HCT116 (cell line): ENCODE measurements at regions not wholly inside any gene's neighbourhood (a gene's known extent, or its start where the extent isn't known, plus 50 kb on each side); places are given as distances from the start of the nearest gene placed in this dataset.

Experiments used
- ATAC-seq: fragments of 200-7000 bp; cut with Tn5 transposase; 2 replicates; pipeline ENCODE4 v1.9.1; 2020; ENCODE audit warnings: mild to moderate bottlenecking, moderate library complexity
- BruUV-seq: library from RNA; stranded (reverse); fragments of 400-500 nt; replicated peaks from 2 replicates; lab custom pipeline; 2021; lab: Mats Ljungman, UMichigan
- CTCF ChIA-PET: fragments of 300-600 bp; sonication (Branson Sonifier 250); formaldehyde crosslinking; loops from one replicate; lab custom pipeline; 2021; ENCODE audit warnings: antibody characterized with exemption; lab: Charles Lee
- POLR2A ChIA-PET: fragments of 300-600, 350-600 bp; sonication (Branson Sonifier 250); formaldehyde crosslinking; loops from one replicate; lab custom pipeline; 2021; ENCODE audit warnings: antibody characterized with exemption; lab: Charles Lee
- RAD21 ChIA-PET, 2 experiments: fragments of 300-600 bp; sonication (Branson Sonifier 250); formaldehyde crosslinking; loops; one replicate each; lab custom pipeline; 2023; ENCODE audit warnings: low total read pairs in 2 of 2; ENCODE audit not compliant: uncharacterized antibody in 2 of 2, unreplicated experiment in 2 of 2, low non-redundant PET in 1 of 2; lab: Charles Lee
- DNase-seq: peaks from one replicate; pipeline ENCODE4 v3.0.0-alpha.2; 2010; ENCODE audit warnings: low read depth, low spot score
- H2AFZ ChIP-seq: fragments of 200-600 bp; shearing (Covaris generic), sonication (generic); 2 replicates; pipeline ENCODE4 v1.6.1; 2017; ENCODE audit warnings: low read depth, mixed run types, mixed read lengths, antibody characterized with exemption, low read length; ENCODE audit not compliant: poor library complexity, severe bottlenecking
- H3K27ac ChIP-seq: 2 replicates; pipeline ENCODE4 v1.5.1; 2012; ENCODE audit warnings: low read depth, low read length
- H3K27me3 ChIP-seq: fragments of 200-600 bp; sonication (generic); 2 replicates; pipeline ENCODE4 v1.6.1; 2016; ENCODE audit warnings: mixed run types, low read length, mixed read lengths; ENCODE audit not compliant: insufficient read depth
- H3K36me3 ChIP-seq, 2 experiments: fragments of 200-500 bp in 1 of 2; fragments of 200-600 bp in 1 of 2; sonication (Bioruptor generic) in 1 of 2; sonication (generic) in 1 of 2; 2 replicates each; pipeline versions ENCODE4 v1.5.1 to v1.6.1; 2014 to 2016; ENCODE audit warnings: low read length in 2 of 2, inconsistent platforms in 1 of 2, mixed read lengths in 1 of 2, mixed run types in 1 of 2; ENCODE audit not compliant: insufficient read depth in 2 of 2, control insufficient read depth in 1 of 2
- H3K4me1 ChIP-seq, 2 experiments: fragments of 200-600 bp in 1 of 2; sonication (generic) in 1 of 2; 2 replicates each; pipeline versions ENCODE4 v1.5.1 to v1.6.1; 2012 to 2017; ENCODE audit warnings: low read length in 2 of 2, inconsistent platforms in 1 of 2, mild to moderate bottlenecking in 1 of 2, mixed read lengths in 1 of 2, mixed run types in 1 of 2, moderate library complexity in 1 of 2; ENCODE audit not compliant: insufficient read depth in 2 of 2, control insufficient read depth in 1 of 2
- H3K4me2 ChIP-seq: fragments of 200-600 bp; sonication (generic); 2 replicates; pipeline ENCODE4 v1.6.1; 2017; ENCODE audit warnings: mixed run types, low read length, mixed read lengths
- H3K4me3 ChIP-seq, 2 experiments: fragments of 200-600 bp in 1 of 2; sonication (generic) in 1 of 2; replicated peaks in 1 of 2; 2 replicates each; pipeline ENCODE4 v1.5.1; 2011 to 2016; ENCODE audit warnings: low read length in 2 of 2, control low read depth in 1 of 2, low read depth in 1 of 2, mild to moderate bottlenecking in 1 of 2, mixed read lengths in 1 of 2, mixed run types in 1 of 2
- H3K79me2 ChIP-seq: fragments of 200-600 bp; sonication (generic); 2 replicates; pipeline ENCODE4 v1.6.1; 2017; ENCODE audit warnings: mild to moderate bottlenecking, mixed run types, low read length, moderate library complexity, mixed read lengths; ENCODE audit not compliant: insufficient read depth
- H3K9ac ChIP-seq: fragments of 200-600 bp; sonication (generic); 2 replicates; pipeline ENCODE4 v1.6.1; 2016; ENCODE audit warnings: low read length, mixed read lengths
- H3K9me2 ChIP-seq: fragments of 200-600 bp; sonication (generic), shearing (Covaris generic); 2 replicates; pipeline ENCODE4 v1.6.1; 2017; ENCODE audit warnings: mixed run types, mild to moderate bottlenecking, moderate library complexity; ENCODE audit not compliant: insufficient read depth
- H3K9me3 ChIP-seq, 2 experiments: fragments of 200-500 bp in 1 of 2; fragments of 200-600 bp in 1 of 2; sonication (Bioruptor generic) in 1 of 2; sonication (generic) in 1 of 2; 2 replicates each; pipeline ENCODE4 v1.6.1; 2014 to 2017; ENCODE audit warnings: low read length in 2 of 2, mixed read lengths in 2 of 2, inconsistent platforms in 1 of 2, low read depth in 1 of 2, mild to moderate bottlenecking in 1 of 2, mixed run types in 1 of 2, moderate library complexity in 1 of 2; ENCODE audit not compliant: control insufficient read depth in 1 of 2, insufficient read depth in 1 of 2
- H4K20me1 ChIP-seq: fragments of 200-600 bp; sonication (generic), shearing (Covaris generic); 2 replicates; pipeline ENCODE4 v1.6.1; 2017; ENCODE audit warnings: mixed run types, mild to moderate bottlenecking, moderate library complexity; ENCODE audit not compliant: insufficient read depth
- ATF3 ChIP-seq: IDR thresholded peaks from 2 replicates; pipeline ENCODE4 v1.6.1; 2012
- CEBPB ChIP-seq: IDR thresholded peaks from 2 replicates; pipeline ENCODE4 v1.6.1; 2012; ENCODE audit warnings: low read depth
- CTCF ChIP-seq, 3 experiments: fragments of 200-600 bp in 1 of 3; sonication (generic) in 1 of 3; IDR thresholded peaks in 2 of 3; conservative IDR thresholded peaks in 1 of 3; 2 replicates each; pipeline ENCODE4 v1.5.1; 2012 to 2017; ENCODE audit warnings: low read depth in 2 of 3, low read length in 2 of 3, antibody characterized with exemption in 1 of 3, borderline replicate concordance in 1 of 3, control low read depth in 1 of 3, mild to moderate bottlenecking in 1 of 3, mixed read lengths in 1 of 3, mixed run types in 1 of 3, moderate library complexity in 1 of 3; ENCODE audit not compliant: insufficient read depth in 1 of 3
- EGR1 ChIP-seq: IDR thresholded peaks from 2 replicates; pipeline ENCODE4 v1.6.1; 2012; ENCODE audit warnings: low read depth
- ELF1 ChIP-seq: IDR thresholded peaks from 2 replicates; pipeline ENCODE4 v1.6.1; 2012; ENCODE audit warnings: low read depth, borderline replicate concordance
- EZH2phosphoT487 ChIP-seq: fragments of 200-600 bp; IDR thresholded peaks from 2 replicates; pipeline ENCODE4 v1.6.1; 2018; ENCODE audit warnings: antibody characterized with exemption, borderline replicate concordance
- FOSL1 ChIP-seq: IDR thresholded peaks from 2 replicates; pipeline ENCODE4 v1.6.1; 2012; ENCODE audit warnings: low read depth
- JUND ChIP-seq: IDR thresholded peaks from 2 replicates; pipeline ENCODE4 v1.6.1; 2012
- MAX ChIP-seq: IDR thresholded peaks from 2 replicates; pipeline ENCODE4 v1.6.1; 2012
- POLR2A ChIP-seq: IDR thresholded peaks from 2 replicates; pipeline ENCODE4 v1.7.0; 2011; ENCODE audit warnings: borderline replicate concordance; ENCODE audit not compliant: insufficient read depth, insufficient read length; ENCODE audit errors: extremely low read depth
- POLR2AphosphoS5 ChIP-seq: IDR thresholded peaks from 2 replicates; pipeline ENCODE4 v1.6.1; 2011; ENCODE audit warnings: mild to moderate bottlenecking, low read depth, low read length, moderate library complexity
- REST ChIP-seq: IDR thresholded peaks from 2 replicates; pipeline ENCODE4 v1.6.1; 2012; ENCODE audit warnings: low read depth
- SIN3A ChIP-seq: IDR thresholded peaks from 2 replicates; pipeline ENCODE4 v1.6.1; 2012; ENCODE audit warnings: low read depth
- SP1 ChIP-seq: IDR thresholded peaks from 2 replicates; pipeline ENCODE4 v1.6.1; 2012; ENCODE audit warnings: low read depth
- YY1 ChIP-seq: IDR thresholded peaks from 2 replicates; pipeline ENCODE4 v1.6.1; 2011; ENCODE audit warnings: low read length, low read depth, moderate library complexity, mild to moderate bottlenecking; ENCODE audit not compliant: insufficient replicate concordance; ENCODE audit errors: extremely low read depth
- ZBTB33 ChIP-seq: IDR thresholded peaks from 2 replicates; pipeline ENCODE4 v1.6.1; 2011; ENCODE audit warnings: mild to moderate bottlenecking, low read length, moderate library complexity; ENCODE audit not compliant: insufficient replicate concordance; ENCODE audit errors: extremely low read depth
- intact Hi-C: fragments of 100-400 bp; cut with micrococcal nuclease; formaldehyde crosslinking; loops from 2 replicates; pipeline ENCODE4 v1.10.0; 2022

GRCh38 chr5:159602434-159602833 is 272.1 kb upstream of the IL12B start:
- no peak for TF ChIP-seq EGR1
- no peak for TF ChIP-seq POLR2A
- no peak for TF ChIP-seq POLR2AphosphoS5
- TF ChIP-seq ELF1, result no peak
- TF ChIP-seq SIN3A, result no peak
- no peak for TF ChIP-seq EZH2phosphoT487
- TF ChIP-seq SP1, result no peak
- TF ChIP-seq MAX, result no peak
- TF ChIP-seq ZBTB33, result no peak
- TF ChIP-seq CTCF (IDR thresholded peaks at IDR 0.05 in 2 of 3, conservative IDR thresholded peaks at IDR 0.05 in 1 of 3; ENCODE audit: borderline replicate concordance in 1 of 3, insufficient read depth in 1 of 3, low read depth in 2 of 3, low read length in 2 of 3), result no peak
- TF ChIP-seq ATF3, result no peak
- no peak for TF ChIP-seq REST
- no peak for TF ChIP-seq CEBPB
- TF ChIP-seq YY1, result no peak
- TF ChIP-seq FOSL1, result no peak
- TF ChIP-seq JUND, result no peak
- TF ChIP-seq, all 23 proteins: peak for 0
- Histone ChIP-seq H4K20me1 (no peaks in the 10 kb centered on the region), H3K9ac (no peak overlapping the region), H2AFZ (no peak overlapping the region), H3K79me2 (no peaks in the 10 kb centered on the region), H3K27me3 (no peaks in the 10 kb centered on the region), H3K36me3 (no peaks in the 10 kb centered on the region), H3K4me2 (no peak overlapping the region), H3K27ac (no peak overlapping the region), H3K4me1 (no peaks in the 10 kb centered on the region), H3K4me3 (no peak overlapping the region), H3K9me3 (peaks cover 0 to 3% of the 10 kb centered on the region in 2 experiments; a peak in 1 of 4 replicates), H3K9me2 (no peaks in the 10 kb centered on the region)
- intact Hi-C loops, result no loop called here
- ChIA-PET RAD21 (no interaction called here), POLR2A (no interaction called here), CTCF (no interaction called here)
- no peak for DNase-seq
- no TSS peak for BruUV-seq
- ATAC-seq, result no peak
